ENCODE measurements at regions not wholly inside any gene's neighbourhood (a gene's known extent, or its start where the extent isn't known, plus 50 kb on each side); places are given as distances from the start of the nearest gene placed in this dataset.

GRCh38 chr12:81859521-81859920 is 100.4 kb upstream of the PPFIA2 start:
- CTCF ChIA-PET = no interaction called here
- no peak for ATAC-seq (ENCODE audit: low read depth)
- no peak overlapping the region for H3K27ac ChIP-seq (ENCODE audit: low read length in 2 of 2)
- Mint-ChIP-seq H3K9me3 (ENCODE audit: insufficient read depth) (no peaks in the 10 kb centered on the region), H3K27me3 (no peaks in the 10 kb centered on the region), H3K4me1 (no peaks in the 10 kb centered on the region), H3K27ac (no peak overlapping the region), H3K4me3 (no peak overlapping the region)
- DNase-seq = no peak
- H3K4me1 ChIP-seq (ENCODE audit: control insufficient read depth in 2 of 2, insufficient read depth in 2 of 2, low read length in 2 of 2) = no peaks in the 10 kb centered on the region
- H3K79me2 ChIP-seq (ENCODE audit: control insufficient read depth, insufficient read depth, low read length) = no peaks in the 10 kb centered on the region
- H3K36me3 ChIP-seq (replicated peaks in 1 of 2; ENCODE audit: control extremely low read depth in 1 of 2, control insufficient read depth in 1 of 2, extremely low read depth in 1 of 2, insufficient read depth in 2 of 2, low read length in 1 of 2) = no peaks in the 10 kb centered on the region
- TF ChIP-seq CTCF (IDR thresholded peaks at IDR 0.05) = no peak
- TF ChIP-seq EZH2 (IDR thresholded peaks at IDR 0.05; ENCODE audit: borderline replicate concordance, insufficient read depth, low read depth, low read length, poor library complexity, severe bottlenecking) = no peak
- H3K9ac ChIP-seq (ENCODE audit: low read length) = no peak overlapping the region
- no peaks in the 10 kb centered on the region for H4K20me1 ChIP-seq (ENCODE audit: control insufficient read depth, insufficient read depth, low read length, poor library complexity, severe bottlenecking)
- WGBS (ENCODE audit: insufficient coverage) = no CpG with 5 or more reads among the region's 3 CpGs
- no peak overlapping the region for H3K4me3 ChIP-seq (ENCODE audit: control extremely low read depth in 1 of 5, extremely low read depth in 1 of 5, insufficient read depth in 1 of 5, low read depth in 2 of 5, low read length in 4 of 5)
- intact Hi-C loops (cut with micrococcal nuclease) = no loop called here
- no peaks in the 10 kb centered on the region for H3K27me3 ChIP-seq (replicated peaks in 1 of 4; ENCODE audit: control extremely low read depth in 1 of 4, control insufficient read depth in 3 of 4, insufficient read depth in 4 of 4, low read length in 3 of 4)
- no peaks in the 10 kb centered on the region for H3K9me3 ChIP-seq (ENCODE audit: control extremely low read depth in 1 of 3, control insufficient read depth in 2 of 3, insufficient read depth in 1 of 3, low read length in 2 of 3)
- no peak overlapping the region for H2AFZ ChIP-seq (ENCODE audit: insufficient read depth, low read depth, low read length, poor library complexity, severe bottlenecking)
- no peak overlapping the region for H3K4me2 ChIP-seq (replicated peaks; ENCODE audit: low read depth, low read length, poor library complexity, severe bottlenecking)
- POLR2A ChIA-PET = no interaction called here

- CTCF ChIA-PET = no interaction called here
- no peak overlapping the region for H3K4me3 Mint-ChIP-seq
- no peaks in the 10 kb centered on the region for H3K9me3 Mint-ChIP-seq (ENCODE audit: insufficient read depth)
- no peak overlapping the region for H3K27ac Mint-ChIP-seq
- H3K27me3 Mint-ChIP-seq = no peaks in the 10 kb centered on the region
- H3K4me1 Mint-ChIP-seq = no peaks in the 10 kb centered on the region
- no peak overlapping the region for H3K4me3 ChIP-seq (ENCODE audit: control extremely low read depth in 1 of 5, extremely low read depth in 1 of 5, insufficient read depth in 1 of 5, low read depth in 2 of 5, low read length in 4 of 5)
- intact Hi-C loops (cut with micrococcal nuclease) = no loop called here
- no peak overlapping the region for H3K27ac ChIP-seq (ENCODE audit: low read length in 2 of 2)
- no peak overlapping the region for H2AFZ ChIP-seq (ENCODE audit: insufficient read depth, low read depth, low read length, poor library complexity, severe bottlenecking)
- H3K4me2 ChIP-seq (replicated peaks; ENCODE audit: low read depth, low read length, poor library complexity, severe bottlenecking) = no peak overlapping the region
- ATAC-seq (ENCODE audit: low read depth) (no peak), DNase-seq (no peak)
- H3K4me1 ChIP-seq (ENCODE audit: control insufficient read depth in 2 of 2, insufficient read depth in 2 of 2, low read length in 2 of 2) = no peaks in the 10 kb centered on the region
- H3K9ac ChIP-seq (ENCODE audit: low read length) = no peak overlapping the region
- no peaks in the 10 kb centered on the region for H3K36me3 ChIP-seq (replicated peaks in 1 of 2; ENCODE audit: control extremely low read depth in 1 of 2, control insufficient read depth in 1 of 2, extremely low read depth in 1 of 2, insufficient read depth in 2 of 2, low read length in 1 of 2)
- no peaks in the 10 kb centered on the region for H3K9me3 ChIP-seq (ENCODE audit: control extremely low read depth in 1 of 3, control insufficient read depth in 2 of 3, insufficient read depth in 1 of 3, low read length in 2 of 3)
- no peaks in the 10 kb centered on the region for H4K20me1 ChIP-seq (ENCODE audit: control insufficient read depth, insufficient read depth, low read length, poor library complexity, severe bottlenecking)
- TF ChIP-seq EZH2 (IDR thresholded peaks at IDR 0.05; ENCODE audit: borderline replicate concordance, insufficient read depth, low read depth, low read length, poor library complexity, severe bottlenecking) (no peak), CTCF (IDR thresholded peaks at IDR 0.05) (no peak)
- H3K79me2 ChIP-seq (ENCODE audit: control insufficient read depth, insufficient read depth, low read length) = no peaks in the 10 kb centered on the region
- H3K27me3 ChIP-seq (replicated peaks in 1 of 4; ENCODE audit: control extremely low read depth in 1 of 4, control insufficient read depth in 3 of 4, insufficient read depth in 4 of 4, low read length in 3 of 4) = no peaks in the 10 kb centered on the region
- POLR2A ChIA-PET = no interaction called here
These were observed 84.4 kb upstream of the PPFIA2 start for GRCh38 chr12:81843599-81843998.
